ENCODE measurements at regions not wholly inside any gene's neighbourhood (a gene's known extent, or its start where the extent isn't known, plus 50 kb on each side); places are given as distances from the start of the nearest gene placed in this dataset.

- TF ChIP-seq CTCF (IDR thresholded peaks at IDR 0.05; ENCODE audit: extremely low read depth in 1 of 2, insufficient read depth in 1 of 2, low read depth in 1 of 2, low read length in 2 of 2) (no peak), POLR2A (IDR thresholded peaks at IDR 0.05; ENCODE audit: low read depth, low read length) (no peak), JUN (IDR thresholded peaks at IDR 0.05; ENCODE audit: borderline replicate concordance, insufficient read depth, insufficient read length, low read depth) (no peak), POLR2AphosphoS5 (IDR thresholded peaks at IDR 0.05; ENCODE audit: insufficient read depth, low read depth, low read length) (no peak), EZH2 (IDR thresholded peaks at IDR 0.05; ENCODE audit: borderline replicate concordance, low read depth, low read length, severe bottlenecking) (no peak), GATA2 (IDR thresholded peaks at IDR 0.05; ENCODE audit: insufficient read depth, insufficient read length, low read depth, low read length) (no peak)
- TF ChIP-seq, protein P1, sequence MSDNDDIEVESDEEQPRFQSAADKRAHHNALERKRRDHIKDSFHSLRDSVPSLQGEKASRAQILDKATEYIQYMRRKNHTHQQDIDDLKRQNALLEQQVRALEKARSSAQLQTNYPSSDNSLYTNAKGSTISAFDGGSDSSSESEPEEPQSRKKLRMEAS (IDR thresholded peaks at IDR 0.05; ENCODE audit: insufficient read depth, insufficient read length) = no peak
Measured at GRCh38 chr14:59133709-59134108, 54.8 kb upstream of the DAAM1 start.
